22Rv1 (cell line): ENCODE measurements at regions not wholly inside any gene's neighbourhood (a gene's known extent, or its start where the extent isn't known, plus 50 kb on each side); places are given as distances from the start of the nearest gene placed in this dataset.
"Not testable (repeated sequence)": the region's sequence is repeated elsewhere in the genome, so short reads cannot be mapped to it uniquely, and the experiment has no call there.

Source experiments
- H3K27ac ChIP-seq: fragments of 450-650 bp; 2 replicates; pipeline ENCODE4 v1.5.1; 2017
- ZFX ChIP-seq: fragments of 450-650 bp; IDR thresholded peaks from 2 replicates; pipeline ENCODE4 v1.6.1; 2017; ENCODE audit warnings: antibody characterized with exemption, borderline replicate concordance
- TF ChIP-seq, protein P1 (sequence below): fragments of 450-650 bp; IDR thresholded peaks from 2 replicates; pipeline ENCODE4 v1.5.1; 2017; ENCODE audit warnings: mild to moderate bottlenecking

DNA sequence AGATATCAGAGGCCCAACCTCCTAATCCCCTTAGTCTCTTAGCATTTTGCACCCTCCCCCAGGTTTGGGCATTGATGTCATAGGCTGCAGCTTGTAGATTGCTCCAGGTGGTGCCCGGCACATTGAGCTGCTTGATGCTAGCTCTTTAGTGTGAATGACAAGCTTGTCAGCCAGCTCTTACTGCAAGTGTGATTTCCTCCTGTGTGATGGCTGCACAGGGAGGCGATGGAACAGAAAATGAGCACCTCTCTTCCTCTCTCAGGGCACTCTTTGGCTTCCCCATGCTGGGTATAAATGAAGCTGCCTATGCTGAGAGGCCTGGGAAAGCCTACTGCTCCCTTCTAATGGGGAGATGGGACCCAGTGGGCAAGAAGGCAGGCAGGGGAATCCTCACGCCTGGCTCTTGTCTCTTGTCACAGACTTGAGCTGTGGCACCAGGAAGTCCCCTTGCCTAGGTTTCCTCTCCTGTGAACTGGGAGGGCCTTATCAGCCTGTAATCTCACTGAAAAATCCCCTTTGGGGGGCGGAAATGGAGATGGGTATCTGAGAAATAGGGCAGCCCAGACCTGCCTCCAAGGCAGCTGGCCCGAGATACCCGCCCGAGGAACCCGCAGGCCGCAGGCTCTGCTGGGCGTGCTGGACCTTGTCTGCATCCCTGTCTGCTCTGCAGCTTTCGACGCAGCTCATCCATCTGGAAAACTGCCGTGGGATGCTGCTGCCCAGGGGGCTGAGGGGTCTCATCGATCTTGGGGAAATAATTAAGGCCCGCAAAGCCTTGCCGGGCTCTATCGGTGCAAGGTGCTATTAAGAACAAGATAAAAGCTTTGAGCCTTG lies 163.5 kb upstream of the CXCR4 start:
- TF ChIP-seq ZFX, result no peak
- TF ChIP-seq, protein P1, sequence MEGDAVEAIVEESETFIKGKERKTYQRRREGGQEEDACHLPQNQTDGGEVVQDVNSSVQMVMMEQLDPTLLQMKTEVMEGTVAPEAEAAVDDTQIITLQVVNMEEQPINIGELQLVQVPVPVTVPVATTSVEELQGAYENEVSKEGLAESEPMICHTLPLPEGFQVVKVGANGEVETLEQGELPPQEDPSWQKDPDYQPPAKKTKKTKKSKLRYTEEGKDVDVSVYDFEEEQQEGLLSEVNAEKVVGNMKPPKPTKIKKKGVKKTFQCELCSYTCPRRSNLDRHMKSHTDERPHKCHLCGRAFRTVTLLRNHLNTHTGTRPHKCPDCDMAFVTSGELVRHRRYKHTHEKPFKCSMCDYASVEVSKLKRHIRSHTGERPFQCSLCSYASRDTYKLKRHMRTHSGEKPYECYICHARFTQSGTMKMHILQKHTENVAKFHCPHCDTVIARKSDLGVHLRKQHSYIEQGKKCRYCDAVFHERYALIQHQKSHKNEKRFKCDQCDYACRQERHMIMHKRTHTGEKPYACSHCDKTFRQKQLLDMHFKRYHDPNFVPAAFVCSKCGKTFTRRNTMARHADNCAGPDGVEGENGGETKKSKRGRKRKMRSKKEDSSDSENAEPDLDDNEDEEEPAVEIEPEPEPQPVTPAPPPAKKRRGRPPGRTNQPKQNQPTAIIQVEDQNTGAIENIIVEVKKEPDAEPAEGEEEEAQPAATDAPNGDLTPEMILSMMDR, result no peak
- no peak overlapping the region for H3K27ac ChIP-seq

GRCh38 chr2:136266346-136266745 lies 148.4 kb upstream of the CXCR4 start:
- H3K27ac ChIP-seq, result not testable (repeated sequence)

- TF ChIP-seq, protein P1, result no peak
- no peak for TF ChIP-seq ZFX
- no peak overlapping the region for H3K27ac ChIP-seq
Measured at GRCh38 chr2:136259551-136259950, 141.6 kb upstream of the CXCR4 start.

DNA sequence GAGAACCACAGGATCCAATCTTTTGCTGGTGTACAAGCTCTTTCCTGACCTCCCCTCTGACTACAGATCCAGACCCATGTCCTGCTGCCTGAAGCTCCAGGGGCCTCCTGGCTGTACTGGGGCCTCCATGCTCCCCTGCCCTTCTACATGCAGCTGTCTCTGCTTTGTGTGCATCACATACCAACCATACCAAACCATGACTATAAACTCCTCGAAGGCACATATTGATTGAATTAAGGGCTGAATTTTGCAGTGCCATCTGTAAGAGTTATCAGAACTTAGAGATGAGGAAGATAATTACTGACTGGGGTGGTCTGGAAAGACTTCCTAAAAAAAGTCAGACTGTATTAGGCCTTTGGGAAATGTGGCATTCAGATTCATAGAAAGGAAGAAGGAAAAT lies 139.9 kb upstream of the CXCR4 start:
- no peak overlapping the region for H3K27ac ChIP-seq

DNA sequence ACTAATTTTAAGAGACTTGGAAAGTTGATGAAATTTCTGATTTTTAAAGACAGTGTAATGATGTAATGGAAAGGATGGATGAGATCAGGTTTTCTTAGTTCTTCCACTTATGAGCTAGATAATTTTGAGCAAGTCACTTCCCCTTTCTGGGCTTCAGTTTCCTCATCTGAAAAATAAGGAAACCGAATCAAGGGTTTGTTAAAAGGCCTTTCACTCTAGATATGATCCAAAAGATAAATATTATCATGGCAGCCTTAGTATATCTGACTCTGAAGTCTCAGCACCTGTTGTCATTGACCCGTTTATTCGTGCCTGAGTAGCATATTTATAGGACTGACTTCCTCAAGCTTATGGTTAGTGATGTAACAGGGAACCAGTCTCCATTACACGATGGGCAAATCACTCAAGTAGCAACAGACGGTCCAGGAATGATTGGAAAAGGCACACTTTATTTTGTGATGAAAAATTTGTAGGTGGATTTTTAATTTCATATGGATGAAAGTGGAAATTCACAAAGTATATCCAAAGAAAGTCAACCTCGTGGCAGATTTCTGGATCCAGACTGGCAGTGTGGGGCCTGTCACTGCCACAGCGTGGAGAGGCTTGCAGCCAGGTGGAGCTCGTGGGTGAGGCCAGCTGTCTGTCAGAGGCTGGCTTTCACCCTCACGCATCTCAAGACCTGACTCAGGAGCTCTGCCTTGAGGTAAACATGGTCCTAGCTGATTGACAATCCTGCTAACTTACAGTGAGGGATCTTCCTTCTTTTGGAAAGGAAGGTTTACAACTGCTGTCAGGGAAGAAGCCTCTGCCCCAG lies 137.9 kb upstream of the CXCR4 start:
- TF ChIP-seq ZFX, result no peak
- no peak overlapping the region for H3K27ac ChIP-seq

More for the DNA sequence above, 139.9 kb upstream of the CXCR4 start:
- TF ChIP-seq ZFX, result no peak
- TF ChIP-seq, protein P1, result no peak

- H3K27ac ChIP-seq, result no peak overlapping the region
- TF ChIP-seq, protein P1, result no peak
- no peak for TF ChIP-seq ZFX
Measured at GRCh38 chr2:136255127-136255526, 137.2 kb upstream of the CXCR4 start.

- no peak for TF ChIP-seq ZFX
- TF ChIP-seq, protein P1, result no peak
- no peak overlapping the region for H3K27ac ChIP-seq
Measured at GRCh38 chr2:136254681-136255080, 136.7 kb upstream of the CXCR4 start.
